ENCODE measurements at regions not wholly inside any gene's neighbourhood (a gene's known extent, or its start where the extent isn't known, plus 50 kb on each side); places are given as distances from the start of the nearest gene placed in this dataset.
"Not testable (repeated sequence)": the region's sequence is repeated elsewhere in the genome, so short reads cannot be mapped to it uniquely, and the experiment has no call there.

DNA sequence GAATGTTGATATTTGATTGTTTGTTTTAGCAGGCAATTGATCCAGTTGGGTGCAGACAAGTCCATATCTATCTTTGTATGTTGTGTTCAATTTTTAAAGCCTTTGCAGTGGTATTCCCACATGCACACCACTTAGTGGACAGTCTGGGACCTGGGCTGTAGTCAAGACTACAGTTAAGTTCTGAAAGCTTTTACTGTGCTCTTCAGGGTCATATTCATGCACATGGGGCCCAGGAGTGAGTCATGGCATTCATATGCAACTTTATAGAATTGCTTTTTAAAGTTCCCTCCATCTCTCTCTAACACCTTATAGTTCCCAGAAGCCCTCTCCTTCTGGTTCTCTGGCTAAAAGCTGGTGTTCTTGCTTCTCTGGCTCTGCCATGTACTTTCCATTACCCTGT lies 228.2 kb upstream of the CCNH start:
- DNase-seq: no peak

DNA sequence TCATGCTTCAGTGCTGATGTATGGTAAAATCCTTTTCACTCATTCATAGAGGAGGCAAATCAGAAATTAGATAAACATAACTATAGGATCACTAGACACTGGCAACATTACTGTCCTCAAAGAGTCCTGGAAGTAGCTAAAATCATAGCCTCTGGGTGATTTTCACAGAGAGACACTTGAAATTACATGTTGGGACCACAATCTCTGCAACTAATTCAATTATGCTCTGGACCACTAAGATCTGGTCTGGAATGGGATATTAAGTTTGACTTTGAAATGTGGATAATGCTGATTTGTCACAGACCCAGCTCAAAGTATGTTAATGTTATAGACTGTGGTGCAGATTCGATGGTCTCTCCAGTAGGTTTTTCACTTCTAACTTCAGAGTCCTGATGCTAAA lies 214.6 kb upstream of the CCNH start:
- no peak for DNase-seq

DNA sequence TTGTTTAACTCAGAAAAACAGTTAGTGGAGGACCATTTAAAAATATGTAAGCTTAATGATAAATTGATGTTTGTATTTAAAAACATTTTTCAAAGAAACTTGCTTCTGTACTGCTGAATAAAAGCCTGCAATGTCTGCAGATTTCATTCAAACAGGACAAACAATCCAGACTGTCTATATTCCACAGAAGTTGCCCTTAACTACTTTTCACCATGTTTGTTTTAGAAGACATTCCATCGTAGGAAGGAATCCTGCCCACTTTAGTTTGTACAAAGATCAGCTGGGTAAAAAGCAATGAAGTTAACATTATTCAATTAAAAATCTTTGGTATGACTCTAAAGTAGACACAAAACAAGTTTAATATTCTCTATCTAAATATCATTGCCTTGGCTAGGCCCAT lies 195.7 kb upstream of the CCNH start:
- no peak for DNase-seq

DNA sequence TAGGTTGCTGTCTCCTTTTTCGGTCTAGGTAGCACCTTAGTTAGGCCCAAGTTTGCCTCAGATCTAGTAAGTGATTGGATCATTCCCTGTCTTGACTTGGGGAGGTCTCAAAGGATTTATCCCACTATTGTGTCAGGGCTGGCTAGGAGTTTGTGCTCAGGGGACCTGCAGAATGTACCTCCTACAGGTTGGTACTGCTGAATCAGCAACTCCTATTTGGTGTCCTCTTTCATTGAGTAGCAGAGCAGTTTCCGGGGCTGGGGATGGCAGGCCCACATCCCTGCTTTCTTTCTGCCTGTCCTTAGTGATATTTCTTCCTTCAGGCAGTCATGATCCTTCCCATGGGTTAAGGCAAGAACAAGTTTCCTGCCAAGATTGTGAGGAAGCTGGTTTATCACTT lies 192.9 kb upstream of the CCNH start:
- no peak for DNase-seq

DNA sequence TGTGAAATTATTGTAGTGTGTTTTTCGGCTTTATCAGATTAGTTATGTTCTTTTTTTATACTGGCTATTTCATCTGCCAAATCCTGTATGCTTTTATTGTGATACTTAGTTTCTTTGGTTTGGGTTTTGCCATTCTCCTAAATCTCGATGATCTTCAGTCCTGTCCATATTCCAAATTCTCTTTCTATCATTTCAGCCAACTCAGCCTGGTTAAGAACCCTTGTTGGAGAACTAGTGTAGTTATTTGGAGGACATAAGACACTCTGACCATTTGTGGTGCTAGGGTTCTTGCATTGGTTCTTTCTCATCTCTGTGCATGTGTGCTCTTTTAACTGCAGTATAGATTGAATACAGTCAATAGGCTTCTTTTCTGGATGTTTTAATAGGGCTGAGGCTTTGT lies 187.0 kb upstream of the CCNH start:
- DNase-seq: no peak

DNA sequence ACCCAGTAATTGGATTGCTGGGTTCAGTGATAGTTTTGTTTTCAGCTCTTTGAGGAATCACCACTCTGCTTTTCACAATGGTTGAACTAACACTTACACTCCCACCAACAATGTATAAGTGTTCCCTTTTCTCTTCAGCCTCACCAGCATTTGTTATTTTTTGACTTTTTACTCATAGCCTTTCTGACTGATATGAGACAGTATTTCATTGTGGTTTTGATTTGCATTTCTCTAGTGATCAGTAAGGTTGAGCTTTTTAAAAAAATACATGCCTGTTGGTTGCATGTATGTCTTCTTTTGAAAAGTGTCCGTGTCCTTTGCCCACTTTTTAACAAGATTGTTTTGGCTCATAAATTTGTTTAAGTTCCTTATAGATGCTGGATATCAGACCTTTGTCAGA lies 185.7 kb upstream of the CCNH start:
- no peak for DNase-seq

DNA sequence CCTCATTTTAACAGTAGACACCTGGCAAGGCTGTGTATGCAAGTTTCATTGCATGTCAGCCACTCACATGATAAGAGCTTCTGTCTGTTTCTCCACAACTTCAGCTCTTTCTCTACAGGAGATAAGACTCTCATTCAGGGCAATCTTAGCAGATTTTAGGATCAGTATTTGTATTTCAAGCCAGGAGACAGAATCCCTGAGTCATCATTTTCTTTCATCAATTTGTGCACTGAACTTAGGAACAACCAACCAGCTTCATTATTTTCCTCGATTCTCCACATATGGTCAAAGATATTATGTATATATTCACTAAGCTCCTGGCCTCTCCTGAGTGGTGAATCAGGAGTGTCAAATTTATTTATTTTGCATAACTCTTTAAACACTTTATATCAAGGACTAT lies 181.8 kb upstream of the CCNH start:
- no peak for DNase-seq

DNA sequence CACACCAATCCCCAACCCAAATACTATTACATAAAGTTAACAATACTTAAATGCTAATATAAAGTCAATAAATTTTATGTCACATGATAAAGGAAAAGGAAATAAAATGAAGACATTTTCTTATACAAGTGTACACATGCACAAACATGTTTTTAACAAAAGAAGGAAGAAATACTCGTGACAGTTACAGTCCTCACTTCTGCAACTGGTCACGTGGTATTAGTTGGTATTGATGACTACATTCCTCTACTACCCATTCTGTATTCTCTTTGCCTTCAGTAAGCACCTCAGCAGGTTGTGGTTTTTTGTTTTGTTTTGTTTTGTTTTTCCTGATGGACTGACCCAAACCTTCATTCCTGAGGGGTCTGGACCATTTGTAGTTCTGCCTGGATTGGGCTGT lies 176.9 kb upstream of the CCNH start:
- DNase-seq: no peak

DNA sequence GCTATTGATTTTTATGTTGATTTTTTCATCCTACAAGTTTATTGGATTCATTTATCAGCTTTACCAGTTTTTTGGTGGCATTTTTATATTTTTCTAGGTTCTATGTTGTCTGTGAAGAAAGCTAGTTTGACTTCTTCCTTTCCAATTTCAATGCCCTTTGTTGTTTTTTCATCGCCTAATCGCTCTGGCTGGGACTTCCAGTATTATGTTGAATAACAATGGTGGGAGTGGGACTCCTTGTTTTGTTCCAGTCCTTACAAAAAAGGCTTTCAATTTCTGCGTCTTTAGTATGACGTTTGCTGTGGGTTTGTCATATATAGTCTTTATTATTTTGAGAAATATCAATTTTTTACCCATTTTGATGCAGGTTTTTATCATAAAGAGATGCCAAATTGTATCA lies 175.6 kb upstream of the CCNH start:
- no peak for DNase-seq

DNA sequence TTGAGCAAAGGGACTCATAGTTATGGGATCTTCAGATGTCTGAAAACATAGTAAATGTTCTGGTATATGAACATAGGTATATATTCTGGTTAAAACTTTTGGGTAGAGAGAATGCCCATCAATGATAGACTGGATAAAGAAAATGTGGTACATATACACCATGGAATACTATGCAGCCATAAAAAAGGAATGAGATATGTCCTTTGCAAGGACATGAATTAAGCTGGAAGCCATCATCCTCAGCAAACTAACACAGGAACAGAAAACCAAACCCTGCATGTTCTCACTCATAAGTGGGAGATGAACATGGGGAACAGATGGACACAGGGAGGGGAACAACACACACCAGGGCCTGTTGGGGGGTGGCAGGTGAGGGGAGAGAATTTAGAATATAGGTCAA lies 171.0 kb upstream of the CCNH start:
- not testable (repeated sequence) for DNase-seq

DNA sequence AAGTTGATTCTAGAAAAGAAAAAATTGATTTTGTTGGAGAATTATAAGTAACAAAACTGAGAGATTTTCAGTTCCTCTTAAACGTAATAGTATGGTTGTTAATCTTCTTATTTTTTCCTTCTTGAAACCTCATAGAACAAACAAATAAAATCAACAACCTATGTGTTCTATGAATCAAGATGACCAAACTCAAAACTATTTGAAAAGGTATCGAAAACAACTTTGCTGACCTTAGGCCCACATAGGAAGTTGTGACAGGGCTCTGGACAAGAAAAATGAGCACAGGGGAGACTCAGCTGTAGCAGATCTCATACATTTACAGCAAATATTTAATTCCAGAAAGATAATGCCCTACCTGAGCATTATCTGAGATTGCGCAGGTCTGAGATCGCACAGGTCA lies 169.4 kb upstream of the CCNH start:
- DNase-seq: no peak

DNA sequence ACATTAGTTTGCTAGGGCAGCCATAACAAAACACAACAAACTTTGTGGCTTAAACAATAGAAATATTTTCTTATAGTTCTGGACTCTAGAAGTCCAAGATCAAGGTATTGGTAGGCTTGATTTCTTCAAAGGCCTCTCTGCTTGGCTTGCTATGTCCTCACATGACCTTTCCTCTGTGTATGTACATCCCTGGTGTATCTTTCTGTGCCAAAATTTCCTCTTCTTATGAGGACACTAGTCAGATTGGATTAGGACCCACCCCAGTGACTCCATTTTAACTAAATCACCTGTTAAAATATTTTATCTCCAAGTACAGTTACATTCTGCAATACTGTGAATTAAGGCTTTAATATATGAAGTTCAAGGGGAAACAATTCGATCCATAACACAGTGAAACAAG lies 168.9 kb upstream of the CCNH start:
- DNase-seq: no peak

DNA sequence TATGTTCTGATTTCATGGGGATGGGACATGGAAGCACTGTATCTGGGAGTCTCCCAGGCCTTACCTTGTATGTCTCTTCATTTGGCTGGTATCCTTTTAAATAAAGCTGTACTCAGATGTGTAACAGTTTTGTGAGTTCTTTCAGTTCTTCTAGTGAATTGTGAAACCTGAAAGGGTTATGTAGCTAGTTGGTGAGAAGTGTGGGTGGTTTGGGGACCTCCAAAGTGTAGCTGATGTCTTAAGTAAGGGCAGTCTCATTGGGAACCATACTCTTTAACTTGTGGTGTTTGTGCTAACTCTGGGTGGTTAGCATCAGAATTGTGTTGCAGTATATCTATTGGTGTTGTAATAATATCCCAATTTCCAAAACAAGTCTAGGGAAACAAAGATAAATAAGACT lies 166.9 kb upstream of the CCNH start:
- no peak for DNase-seq

DNA sequence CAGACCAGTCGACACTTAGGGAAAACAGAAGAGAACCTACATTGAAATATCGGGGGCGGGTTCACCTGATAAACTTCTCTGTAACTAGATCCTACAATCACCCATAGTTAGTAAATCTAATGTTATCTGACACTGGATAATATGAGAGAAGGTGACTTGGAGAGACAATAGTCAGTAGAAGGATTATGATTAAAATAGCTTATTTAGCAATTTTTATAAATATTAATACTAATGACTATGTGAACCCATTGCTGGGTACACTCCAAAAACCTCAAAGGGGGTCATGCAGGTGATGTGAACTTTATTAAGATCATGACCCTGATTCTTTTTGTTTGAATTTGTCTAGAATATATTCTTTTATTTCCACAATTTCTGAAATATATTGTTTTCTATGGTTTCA lies 164.1 kb upstream of the CCNH start:
- no peak for DNase-seq

DNA sequence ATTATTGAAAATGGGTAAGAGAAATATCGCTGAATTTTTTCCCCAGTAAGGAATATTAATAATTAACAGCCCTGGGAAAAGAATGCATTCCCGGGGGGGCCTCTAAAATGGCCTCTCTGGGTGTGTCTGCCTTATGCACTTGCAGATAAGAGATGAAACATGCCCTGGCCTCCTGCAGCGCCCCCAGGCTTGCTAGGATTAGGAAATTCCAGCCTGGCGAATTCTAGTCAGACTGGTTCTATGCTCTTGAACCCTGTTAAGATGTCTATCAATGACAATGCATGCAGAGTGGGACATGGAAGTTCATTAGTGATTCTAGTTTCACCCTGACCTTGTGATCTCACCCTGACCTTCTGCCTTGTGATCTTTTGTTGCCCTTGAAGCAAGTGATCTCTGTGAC lies 163.6 kb upstream of the CCNH start:
- DNase-seq: not testable (repeated sequence)

DNA sequence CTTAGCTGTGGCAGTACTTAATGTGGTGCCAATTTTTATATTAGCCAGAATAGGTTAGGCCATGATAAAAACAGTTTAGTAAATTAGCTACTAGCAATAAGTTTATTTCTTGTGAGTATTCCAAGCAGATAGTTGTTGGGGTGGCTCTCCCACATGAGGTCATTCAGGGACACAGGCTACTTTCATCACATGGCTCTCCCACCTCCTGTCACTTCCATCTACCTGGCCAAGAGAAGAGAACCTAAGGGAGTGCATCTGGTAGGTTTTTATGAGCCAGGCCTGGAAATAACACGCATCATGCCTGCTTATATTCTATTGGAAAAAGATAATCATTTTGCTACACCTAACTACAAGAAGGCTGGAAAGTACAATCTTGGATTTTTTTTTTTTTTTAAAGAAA lies 161.4 kb upstream of the CCNH start:
- DNase-seq: no peak

DNA sequence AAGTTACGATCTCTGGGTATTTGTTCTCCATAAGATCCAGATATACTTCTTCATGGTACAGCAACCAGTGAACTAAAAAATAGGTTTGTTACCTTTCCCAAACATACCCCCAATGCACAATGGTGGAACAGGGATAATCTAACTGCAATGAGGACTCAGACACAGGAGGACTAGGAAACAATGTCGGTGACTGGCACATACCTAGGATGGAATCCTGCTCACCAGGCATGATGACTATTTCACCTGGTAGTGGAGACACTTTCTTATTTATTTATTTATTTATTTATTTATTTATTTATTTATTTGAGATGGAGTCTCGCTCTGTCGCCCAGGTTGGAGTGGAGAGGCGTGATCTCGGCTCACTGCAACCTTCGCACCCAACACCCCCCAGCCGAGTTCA lies 159.9 kb upstream of the CCNH start:
- DNase-seq: no peak

DNA sequence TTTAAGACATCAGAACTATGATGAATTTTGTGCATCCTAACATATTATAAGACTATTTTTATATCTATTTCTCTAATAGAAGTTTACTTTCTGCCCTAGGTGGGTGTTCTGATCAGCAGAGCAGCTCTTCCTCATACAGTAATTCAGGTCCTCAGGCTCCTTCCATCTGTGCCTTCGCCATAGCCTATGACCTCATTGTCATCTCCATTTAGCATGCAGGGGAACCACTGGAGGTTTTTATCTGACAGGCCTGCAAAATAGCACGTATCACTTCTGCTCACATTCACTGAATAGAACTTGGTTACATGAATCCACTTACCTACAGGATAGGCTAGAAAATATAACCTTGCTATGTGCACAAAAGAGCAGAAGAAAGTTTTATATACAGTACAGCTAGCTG lies 159.4 kb upstream of the CCNH start:
- DNase-seq: no peak

DNA sequence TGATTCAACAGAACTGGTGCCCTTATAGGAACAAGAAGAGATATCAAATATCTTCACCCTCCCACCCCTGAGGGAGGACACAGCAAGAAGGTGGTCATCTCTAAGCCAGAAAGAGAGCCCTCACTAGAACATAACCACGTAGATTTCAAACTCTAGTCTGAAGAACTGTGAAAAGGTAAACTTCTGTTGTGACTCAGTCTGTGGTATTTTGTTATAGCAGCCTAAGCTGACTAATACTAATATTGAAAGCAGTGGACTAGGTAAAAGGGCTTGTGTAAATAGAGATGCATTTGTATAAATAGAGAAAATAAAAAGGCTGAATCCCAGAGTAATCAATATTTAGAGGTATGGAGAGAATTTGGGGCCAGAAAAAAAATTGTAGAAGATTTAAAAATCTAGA lies 157.6 kb upstream of the CCNH start:
- DNase-seq: no peak

DNA sequence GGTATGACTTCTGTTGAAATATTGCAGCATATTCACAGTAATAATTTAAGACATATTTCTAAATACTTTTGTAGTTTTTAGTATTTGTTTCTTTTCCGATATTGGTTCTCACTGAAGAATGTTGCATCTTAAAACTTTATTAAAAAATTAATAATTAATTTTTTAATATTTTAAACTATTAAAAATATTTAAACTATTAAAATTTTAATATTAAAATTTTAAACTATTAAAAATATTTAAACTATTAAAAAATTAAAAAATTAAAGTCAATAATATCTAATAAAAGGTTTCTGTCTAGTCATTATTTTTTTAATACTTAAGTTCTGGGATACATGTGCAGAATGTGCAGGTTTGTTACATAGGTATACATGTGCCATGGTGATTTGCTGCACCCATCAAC lies 149.3 kb upstream of the CCNH start:
- DNase-seq: no peak

DNA sequence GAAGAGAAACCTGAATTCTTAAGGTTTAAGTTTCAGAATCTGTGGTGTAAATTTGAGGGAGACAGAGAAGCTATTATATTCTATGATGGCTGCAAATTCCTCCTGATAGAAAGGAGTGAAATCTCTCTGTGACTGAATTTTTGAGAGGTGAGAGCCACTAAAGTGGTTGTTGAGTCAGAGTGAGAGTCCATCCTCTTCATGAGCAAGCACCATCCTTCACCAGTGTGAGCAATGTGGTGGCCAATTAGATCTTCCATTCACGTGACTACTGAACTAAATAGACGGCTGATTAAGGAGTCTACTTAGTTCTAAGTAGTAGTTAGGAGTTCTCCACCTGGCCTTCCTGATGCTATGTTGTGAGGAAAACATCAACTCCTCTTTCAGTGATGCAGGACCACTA lies 147.8 kb upstream of the CCNH start:
- DNase-seq: no peak

DNA sequence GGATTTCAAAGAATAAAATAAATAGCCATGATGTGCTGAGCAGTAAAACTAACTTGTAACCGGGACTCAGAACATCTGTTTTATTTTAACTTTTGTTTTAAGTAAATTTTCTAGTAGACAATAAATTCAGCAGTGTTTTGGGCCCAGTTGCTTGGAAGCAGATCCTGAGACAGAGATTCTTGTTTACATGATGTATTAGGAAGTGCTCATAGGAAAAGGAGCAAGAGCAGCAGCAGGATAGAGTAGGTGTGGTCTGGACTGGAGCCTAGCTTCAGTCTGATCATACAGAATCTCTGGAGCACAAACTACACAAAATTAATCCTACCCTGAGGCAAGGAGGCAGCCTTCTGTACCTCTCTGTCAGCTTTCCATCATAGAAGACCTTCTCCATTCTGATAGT lies 139.2 kb upstream of the CCNH start:
- DNase-seq: no peak

DNA sequence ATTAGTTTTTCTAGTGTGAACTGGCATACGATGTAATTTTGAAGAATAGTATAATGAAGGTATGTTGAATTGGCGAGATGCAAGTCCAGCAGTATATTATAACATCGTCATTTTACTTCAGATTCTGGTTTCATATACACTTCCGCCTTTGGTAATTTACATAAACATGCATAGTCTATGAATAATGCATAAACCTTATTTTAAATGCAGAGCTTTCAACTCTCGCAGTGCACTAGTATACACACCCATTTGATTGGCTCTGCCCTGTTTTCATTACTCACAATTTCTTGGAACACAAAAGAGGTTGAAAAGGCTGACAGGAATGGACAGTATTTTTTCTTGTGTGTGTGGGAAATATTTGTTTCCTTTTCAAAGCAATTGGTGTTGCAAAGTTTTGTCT lies 128.9 kb upstream of the CCNH start:
- DNase-seq: no peak

DNA sequence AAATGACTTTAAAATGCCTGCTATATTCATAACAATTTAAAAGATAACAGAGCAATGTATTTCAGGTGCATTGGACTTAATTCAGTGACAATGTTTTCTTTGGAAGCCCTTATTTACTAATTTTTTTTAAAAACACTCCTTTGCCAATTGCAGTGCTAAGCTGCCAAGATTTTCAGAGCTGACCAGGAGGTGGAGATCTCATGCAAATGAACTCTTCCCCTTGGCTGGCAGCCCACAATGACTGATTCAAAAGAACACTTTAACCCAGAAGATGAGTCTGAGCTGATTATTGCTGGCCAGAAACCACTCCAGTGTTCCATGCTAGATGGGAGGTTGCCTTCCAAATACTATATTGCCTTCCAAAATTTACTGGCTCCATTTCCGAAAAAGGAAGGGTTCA lies 128.3 kb upstream of the CCNH start:
- peak; percentile 71 to 75 for DNase-seq

DNA sequence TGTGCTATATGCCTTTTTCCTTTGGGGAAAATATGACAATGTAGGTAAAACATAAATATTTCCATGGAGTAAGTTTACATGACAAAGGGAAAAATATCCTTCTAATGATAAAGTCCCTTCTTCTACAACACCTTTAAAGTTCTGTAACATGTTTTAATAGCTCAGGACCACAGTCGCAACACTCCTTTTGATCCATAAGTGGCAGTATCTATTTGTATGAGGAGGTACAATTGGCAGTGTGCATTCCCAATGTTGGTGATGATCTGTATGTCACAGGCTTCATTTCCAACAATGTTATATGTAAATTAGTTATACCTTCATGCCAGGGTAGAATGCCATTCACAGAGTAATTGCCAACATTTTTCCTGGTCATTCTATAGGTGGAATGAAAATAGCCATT lies 127.1 kb upstream of the CCNH start:
- DNase-seq: no peak

DNA sequence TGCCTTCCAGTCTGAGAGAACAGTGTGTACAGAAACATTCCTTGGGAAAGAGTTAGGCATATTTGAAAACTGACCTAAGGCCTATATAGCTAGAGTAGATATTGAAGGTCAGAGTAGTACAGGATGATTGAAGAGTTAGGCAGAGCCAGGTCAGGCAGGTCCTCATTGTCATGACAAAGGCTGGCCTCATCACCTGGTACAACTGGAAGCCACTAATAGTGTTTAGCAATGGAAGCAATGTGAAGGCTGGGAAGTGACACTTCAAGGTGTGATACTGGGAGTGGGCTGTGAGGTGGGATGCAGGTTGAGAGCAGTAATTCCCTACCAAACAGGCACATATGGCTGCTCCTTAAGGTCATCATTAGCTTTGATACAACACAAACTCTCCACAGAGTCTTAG lies 123.6 kb upstream of the CCNH start:
- no peak for DNase-seq
